ENCODE measurements at regions not wholly inside any gene's neighbourhood (a gene's known extent, or its start where the extent isn't known, plus 50 kb on each side); places are given as distances from the start of the nearest gene placed in this dataset.

GRCh38 chr10:43710772-43711471 lies 62.2 kb upstream of the ZNF32 start:
- TF ChIP-seq MAX (IDR thresholded peaks at IDR 0.05), result no peak
- TF ChIP-seq NPAS2 (CRISPR knock-in tag; IDR thresholded peaks at IDR 0.05; ENCODE audit: borderline replicate concordance), result no peak
- TF ChIP-seq BHLHE40 (IDR thresholded peaks at IDR 0.05; ENCODE audit: low read depth, low read length), result no peak
- TF ChIP-seq CTCF (IDR thresholded peaks at IDR 0.05), result no peak
- TF ChIP-seq POLR2A (IDR thresholded peaks at IDR 0.05; ENCODE audit: low read length), result no peak
- no peak for TF ChIP-seq USF2 (IDR thresholded peaks at IDR 0.05)
- TF ChIP-seq JUN (IDR thresholded peaks at IDR 0.05), result no peak
- TF ChIP-seq EP300 (IDR thresholded peaks at IDR 0.05), result no peak
- TF ChIP-seq HMGXB4 (CRISPR knock-in tag; IDR thresholded peaks at IDR 0.05; ENCODE audit: borderline replicate concordance), result no peak
- no peak for TF ChIP-seq ELK1 (IDR thresholded peaks at IDR 0.05; ENCODE audit: low read depth, low read length)
- no peak for TF ChIP-seq NFE2L2 (conservative IDR thresholded peaks at IDR 0.05; ENCODE audit: low read length)
- no peak for TF ChIP-seq HDAC2 (IDR thresholded peaks at IDR 0.05)
- TF ChIP-seq SMC3 (IDR thresholded peaks at IDR 0.05), result no peak
